AG20443 (cell line): ENCODE measurements at regions not wholly inside any gene's neighbourhood (a gene's known extent, or its start where the extent isn't known, plus 50 kb on each side); places are given as distances from the start of the nearest gene placed in this dataset.

Source experiments
- DNase-seq: peaks from one replicate; pipeline ENCODE4 v3.0.0; 2012; ENCODE audit warnings: low spot score, mixed read lengths

GRCh38 chr12:128133321-128134073, 133.5 kb upstream of the TMEM132C start:
- DNase-seq, result no peak

GRCh38 chr12:128137140-128137539, 129.8 kb upstream of the TMEM132C start:
- no peak for DNase-seq

DNA sequence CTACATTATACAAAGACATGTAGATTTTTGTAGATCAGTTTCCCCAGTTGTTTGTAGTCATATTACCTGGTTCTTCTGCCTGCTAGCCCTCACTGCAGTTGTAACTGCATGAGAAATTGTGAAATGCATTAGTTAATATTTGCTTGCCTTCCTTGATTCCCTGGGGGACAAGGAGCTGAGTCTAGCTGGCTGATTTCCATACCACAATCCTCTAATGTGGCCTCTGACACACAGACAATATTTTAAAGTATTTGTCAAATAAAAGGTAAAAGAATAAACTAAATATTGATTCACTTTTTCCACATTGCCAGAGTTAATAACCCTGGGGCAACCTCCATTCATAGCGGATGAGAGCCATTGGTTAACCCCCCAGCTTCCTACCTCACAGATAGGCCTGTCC, 128.8 kb upstream of the TMEM132C start:
- no peak for DNase-seq

- no peak for DNase-seq
These were observed 126.4 kb upstream of the TMEM132C start for GRCh38 chr12:128140551-128140950.

GRCh38 chr12:128150961-128151360, 116.0 kb upstream of the TMEM132C start:
- DNase-seq, result no peak

GRCh38 chr12:128155571-128155970, 111.4 kb upstream of the TMEM132C start:
- no peak for DNase-seq

DNA sequence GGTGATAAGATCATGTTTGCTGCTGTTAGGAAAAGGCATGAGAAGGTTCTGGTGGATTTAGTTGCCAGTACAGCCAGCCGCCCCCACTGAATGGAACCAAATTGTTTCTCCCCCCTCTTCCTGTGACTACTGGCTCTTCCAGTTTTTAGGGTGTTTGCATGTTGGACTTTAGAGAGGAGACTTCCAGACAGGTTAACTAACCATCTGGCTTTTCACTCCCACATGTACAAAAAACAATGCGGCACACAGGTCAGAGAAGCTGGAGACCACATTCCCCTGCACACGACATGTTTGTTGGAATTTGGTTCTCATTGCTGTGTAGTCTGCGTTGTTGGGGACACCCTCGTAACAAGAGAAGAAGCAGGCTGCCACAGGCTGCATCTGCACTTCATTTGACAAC, 103.9 kb upstream of the TMEM132C start:
- no peak for DNase-seq

DNA sequence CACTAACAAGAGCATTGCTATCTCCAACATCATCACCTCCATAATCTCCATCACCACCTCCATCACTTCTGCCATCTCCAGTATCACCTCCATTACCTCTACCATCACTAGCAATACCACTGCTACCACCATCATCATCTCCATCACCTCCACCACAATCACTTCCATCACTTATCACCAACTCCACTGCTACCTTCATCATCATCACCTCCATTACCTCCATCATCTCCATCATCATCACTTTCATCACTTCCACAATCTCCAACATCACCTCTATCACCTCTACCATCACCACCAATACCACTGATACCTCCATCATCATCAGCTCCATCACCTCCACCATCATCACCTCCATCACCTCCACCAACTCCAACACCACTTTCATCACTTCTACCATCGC, 102.4 kb upstream of the TMEM132C start:
- no peak for DNase-seq

DNA sequence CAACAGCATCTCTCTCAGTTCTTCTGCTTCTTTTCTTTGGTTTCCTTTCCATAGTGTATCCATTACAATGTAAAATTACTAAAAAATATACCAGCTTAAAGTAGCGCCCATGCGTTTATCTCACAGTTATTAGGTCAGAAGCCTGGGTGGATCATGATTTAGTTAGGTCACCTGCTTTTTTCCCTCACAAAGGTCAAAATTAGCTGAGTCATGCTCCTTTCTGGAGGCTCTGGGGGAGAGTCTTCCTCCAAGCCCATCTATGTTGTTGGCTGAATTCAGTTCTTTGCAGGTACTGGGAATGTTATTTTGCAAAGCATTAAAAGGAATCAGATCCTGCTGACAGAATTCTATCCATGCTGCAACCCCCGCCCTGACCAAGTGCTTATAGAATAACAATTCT, 101.6 kb upstream of the TMEM132C start:
- DNase-seq, result no peak

GRCh38 chr12:128168273-128168672, 98.7 kb upstream of the TMEM132C start:
- no peak for DNase-seq

GRCh38 chr12:128170181-128170580, 96.8 kb upstream of the TMEM132C start:
- DNase-seq, result no peak

DNA sequence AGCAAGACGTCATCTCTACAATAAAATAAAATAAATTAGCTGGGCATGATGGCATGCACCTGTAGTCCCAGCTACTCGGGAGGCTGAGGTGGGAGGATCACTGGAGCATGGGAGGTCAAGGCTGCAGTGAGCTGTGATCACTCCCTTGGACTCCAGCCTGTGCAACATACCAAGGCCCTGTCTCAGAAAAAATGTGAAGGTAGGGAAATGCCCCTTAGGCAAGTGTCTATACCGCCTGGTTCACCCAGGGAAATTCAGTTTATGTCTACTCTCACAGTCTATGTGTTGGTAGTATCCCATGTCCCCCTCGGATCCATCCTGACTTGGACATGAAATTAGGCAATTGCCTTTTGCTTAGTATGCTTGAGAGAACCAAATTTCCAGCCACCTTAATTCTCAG, 88.4 kb upstream of the TMEM132C start:
- DNase-seq, result no peak

DNA sequence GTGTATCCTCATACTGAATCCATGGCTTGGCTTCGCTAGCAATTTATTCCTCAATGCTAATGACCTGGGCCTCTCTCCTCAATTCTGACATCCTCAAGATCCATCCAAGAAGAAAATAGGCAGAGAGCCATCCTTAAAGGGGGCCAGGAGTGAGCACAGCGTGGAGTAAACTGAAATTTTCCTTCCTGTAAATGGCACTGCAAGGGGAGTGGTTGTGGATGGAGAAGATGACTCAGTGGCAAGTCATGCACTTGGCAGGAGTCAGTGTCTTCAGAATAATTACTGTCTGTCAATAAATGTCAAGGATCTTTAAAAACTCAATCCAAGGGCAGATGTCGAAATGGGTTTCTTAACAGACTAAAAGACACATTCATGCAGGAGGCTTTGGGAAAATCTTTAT, 88.0 kb upstream of the TMEM132C start:
- no peak for DNase-seq

DNA sequence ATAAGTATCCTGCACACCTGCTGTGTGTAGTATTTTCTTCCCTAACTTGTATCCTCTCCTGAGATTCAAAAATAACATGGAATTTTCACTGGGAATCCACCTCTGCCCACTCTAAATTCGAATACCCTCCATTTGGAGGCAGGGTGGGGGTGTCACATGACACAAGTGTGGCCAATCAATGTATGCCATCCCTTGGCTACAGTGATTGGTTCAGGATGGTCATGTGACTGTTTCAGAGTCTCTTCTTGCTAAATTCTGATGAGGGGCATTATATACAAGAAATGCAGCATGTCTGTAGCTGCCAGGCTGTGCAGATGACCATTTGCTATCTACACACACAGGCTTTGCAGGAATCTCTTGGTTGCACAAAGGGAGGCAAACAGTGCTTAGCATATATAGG, 86.8 kb upstream of the TMEM132C start:
- no peak for DNase-seq

GRCh38 chr12:128190052-128190451, 76.9 kb upstream of the TMEM132C start:
- DNase-seq, result no peak

DNA sequence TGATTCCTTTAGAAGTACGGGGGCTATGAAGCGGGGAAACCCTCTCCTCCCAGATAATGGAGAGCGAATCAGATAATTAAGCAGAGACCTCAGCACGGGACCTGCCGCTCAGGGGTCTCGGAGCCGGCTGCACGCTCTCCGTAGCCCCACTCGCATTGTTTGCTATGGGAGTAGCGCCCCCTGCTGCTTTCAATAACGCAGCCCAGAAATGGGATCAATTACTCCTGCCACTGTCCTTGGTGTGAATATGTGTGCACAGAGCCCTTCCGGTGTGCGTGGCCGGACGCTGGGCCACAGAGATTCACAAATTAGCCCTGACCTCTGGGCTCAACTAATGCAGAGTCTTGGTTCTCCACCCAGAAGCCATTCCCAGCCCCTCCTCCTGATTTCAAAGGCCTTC, 76.4 kb upstream of the TMEM132C start:
- no peak for DNase-seq

- DNase-seq, result no peak
These were observed 75.6 kb upstream of the TMEM132C start for GRCh38 chr12:128191380-128191779.

DNA sequence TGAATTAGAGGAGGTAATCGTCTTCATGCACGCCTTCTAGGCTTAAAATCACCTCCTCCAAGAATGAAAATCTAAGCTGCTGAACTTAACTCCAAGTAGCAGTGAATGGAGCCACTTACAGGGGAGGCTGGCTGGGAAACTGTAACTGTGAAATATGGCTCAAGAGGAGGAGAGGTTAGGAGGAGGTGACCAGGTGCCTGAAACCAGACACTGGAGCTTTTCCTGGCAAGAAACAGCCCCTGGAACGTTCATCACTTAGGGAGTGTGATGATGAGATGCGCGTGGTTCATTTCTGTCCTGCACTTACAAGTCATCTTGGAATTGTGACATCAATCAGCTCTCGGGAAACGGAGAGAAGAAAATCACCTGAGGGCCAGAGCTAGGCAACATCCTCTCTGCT, 62.3 kb upstream of the TMEM132C start:
- no peak for DNase-seq

GRCh38 chr12:128205145-128205544, 61.8 kb upstream of the TMEM132C start:
- no peak for DNase-seq

DNA sequence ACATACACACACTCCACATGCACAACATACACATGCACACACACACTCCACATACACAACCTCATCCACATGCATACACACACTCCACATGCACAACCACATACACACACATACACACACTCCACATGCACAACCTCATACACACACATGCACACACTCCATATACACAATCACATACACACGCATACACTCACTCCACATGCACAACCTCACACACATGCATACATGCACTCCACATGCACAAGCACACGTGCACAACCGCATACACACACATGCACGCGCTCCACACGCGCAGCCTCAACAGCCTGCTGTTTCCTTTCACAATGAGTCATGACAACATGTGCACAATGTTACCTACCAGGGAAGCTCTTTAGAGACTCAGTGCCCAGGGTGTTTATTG, 61.2 kb upstream of the TMEM132C start:
- DNase-seq, result no peak
